CD4-positive, alpha-beta T cell (primary cell): ENCODE measurements at regions not wholly inside any gene's neighbourhood (a gene's known extent, or its start where the extent isn't known, plus 50 kb on each side); places are given as distances from the start of the nearest gene placed in this dataset.

Experiments used
- ATAC-seq: fragments of 200-7000 bp; cut with Tn5 transposase; one replicate; pipeline ENCODE4 v1.10.0; 2022; ENCODE audit warnings: mild to moderate bottlenecking; ENCODE audit not compliant: poor library complexity
- CTCF ChIA-PET: fragments of 350-600 bp; sonication (Branson Sonifier 250); formaldehyde crosslinking; loops from one replicate; lab custom pipeline; 2021; ENCODE audit warnings: antibody characterized with exemption, inconsistent platforms; lab: Charles Lee
- POLR2A ChIA-PET: fragments of 350-600 bp; sonication (Branson Sonifier 250); formaldehyde crosslinking; loops from one replicate; lab custom pipeline; 2021; ENCODE audit warnings: antibody characterized with exemption, inconsistent platforms; lab: Charles Lee
- DNase-seq, 14 experiments: peaks; one replicate each; pipeline ENCODE4 v3.0.0-alpha.2; 2013 to 2020; ENCODE audit warnings: mixed read lengths in 2 of 14
- H3K27ac ChIP-seq, 2 donors: one replicate each; pipeline versions ENCODE4 v1.5.1 to v1.7.0; 2013; ENCODE audit warnings: low read length in 2 of 2, low read depth in 1 of 2, mild to moderate bottlenecking in 1 of 2
- H3K27me3 ChIP-seq, 2 experiments: 1 replicate in 1 of 2; 2 replicates in 1 of 2; pipeline versions ENCODE4 v1.6.1 to v1.7.0; 2013; ENCODE audit warnings: low read length in 2 of 2, control low read depth in 1 of 2, mild to moderate bottlenecking in 1 of 2, moderate library complexity in 1 of 2; ENCODE audit not compliant: insufficient read depth in 2 of 2, control insufficient read depth in 1 of 2
- H3K36me3 ChIP-seq: one replicate; pipeline ENCODE4 v1.6.1; 2013; ENCODE audit warnings: low read length, control low read depth; ENCODE audit not compliant: insufficient read depth
- H3K4me1 ChIP-seq: one replicate; pipeline ENCODE4 v1.6.1; 2013; ENCODE audit warnings: low read length, control low read depth; ENCODE audit not compliant: insufficient read depth
- H3K4me3 ChIP-seq: one replicate; pipeline ENCODE4 v1.5.1; 2013; ENCODE audit warnings: mild to moderate bottlenecking, low read length, moderate library complexity
- H3K9me3 ChIP-seq, 2 experiments: 1 replicate in 1 of 2; 2 replicates in 1 of 2; pipeline versions ENCODE4 v1.6.1 to v1.7.0; 2013; ENCODE audit warnings: low read length in 2 of 2, mild to moderate bottlenecking in 2 of 2, control low read depth in 1 of 2, moderate library complexity in 1 of 2; ENCODE audit not compliant: control insufficient read depth in 1 of 2, insufficient read depth in 1 of 2
- H3K27ac Mint-ChIP-seq: one replicate; pipeline ENCODE4 v1.8.0; 2020; ENCODE audit warnings: mixed read lengths
- H3K27me3 Mint-ChIP-seq: one replicate; pipeline ENCODE4 v1.8.0; 2021; ENCODE audit warnings: mixed read lengths
- H3K36me3 Mint-ChIP-seq: one replicate; pipeline ENCODE4 v1.8.0; 2021; ENCODE audit warnings: low read depth, mixed read lengths
- H3K4me1 Mint-ChIP-seq: one replicate; pipeline ENCODE4 v1.8.0; 2021; ENCODE audit warnings: low read depth, mixed read lengths
- H3K4me3 Mint-ChIP-seq: one replicate; pipeline ENCODE4 v1.8.0; 2020; ENCODE audit warnings: mild to moderate bottlenecking, mixed read lengths
- H3K9me3 Mint-ChIP-seq: one replicate; pipeline ENCODE4 v1.8.0; 2020; ENCODE audit warnings: mixed read lengths
- intact Hi-C, 2 experiments: fragments of 100-400 bp; cut with DNase I in 1 of 2; cut with micrococcal nuclease in 1 of 2; formaldehyde crosslinking; loops; one replicate each; pipeline versions ENCODE4 v1.15.1 to v1.9.0; 2023 to 2025; cut with DNase I, micrococcal nuclease
- TF ChIP-seq, protein P1 (sequence below): fragments of 200-600 bp; IDR thresholded peaks from one replicate; pipeline ENCODE4 v1.8.0; 2022; ENCODE audit warnings: antibody characterized with exemption, mild to moderate bottlenecking

- H3K27ac ChIP-seq = no peak overlapping the region
- ATAC-seq (no peak), DNase-seq (no peak)
- intact Hi-C loops = loop anchor here in 1 of 2 experiments (2.0 kb wide), 1 partner anchor 13 kb away; no protein-coding TSS in a partner anchor
- no peaks in the 10 kb centered on the region for H3K27me3 Mint-ChIP-seq
- no peak overlapping the region for H3K4me3 Mint-ChIP-seq
- H3K36me3 Mint-ChIP-seq = no peaks in the 10 kb centered on the region
- no peak overlapping the region for H3K4me3 ChIP-seq
- POLR2A ChIA-PET = no interaction called here
- CTCF ChIA-PET = no interaction called here
- no peaks in the 10 kb centered on the region for H3K9me3 Mint-ChIP-seq
- TF ChIP-seq, protein P1, sequence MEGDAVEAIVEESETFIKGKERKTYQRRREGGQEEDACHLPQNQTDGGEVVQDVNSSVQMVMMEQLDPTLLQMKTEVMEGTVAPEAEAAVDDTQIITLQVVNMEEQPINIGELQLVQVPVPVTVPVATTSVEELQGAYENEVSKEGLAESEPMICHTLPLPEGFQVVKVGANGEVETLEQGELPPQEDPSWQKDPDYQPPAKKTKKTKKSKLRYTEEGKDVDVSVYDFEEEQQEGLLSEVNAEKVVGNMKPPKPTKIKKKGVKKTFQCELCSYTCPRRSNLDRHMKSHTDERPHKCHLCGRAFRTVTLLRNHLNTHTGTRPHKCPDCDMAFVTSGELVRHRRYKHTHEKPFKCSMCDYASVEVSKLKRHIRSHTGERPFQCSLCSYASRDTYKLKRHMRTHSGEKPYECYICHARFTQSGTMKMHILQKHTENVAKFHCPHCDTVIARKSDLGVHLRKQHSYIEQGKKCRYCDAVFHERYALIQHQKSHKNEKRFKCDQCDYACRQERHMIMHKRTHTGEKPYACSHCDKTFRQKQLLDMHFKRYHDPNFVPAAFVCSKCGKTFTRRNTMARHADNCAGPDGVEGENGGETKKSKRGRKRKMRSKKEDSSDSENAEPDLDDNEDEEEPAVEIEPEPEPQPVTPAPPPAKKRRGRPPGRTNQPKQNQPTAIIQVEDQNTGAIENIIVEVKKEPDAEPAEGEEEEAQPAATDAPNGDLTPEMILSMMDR = no peak
- peaks cover 11% of the 10 kb centered on the region for H3K4me1 Mint-ChIP-seq
- H3K27ac Mint-ChIP-seq = no peak overlapping the region
- H3K36me3 ChIP-seq = no peaks in the 10 kb centered on the region
- H3K4me1 ChIP-seq = peaks cover 2% of the 10 kb centered on the region
- H3K9me3 ChIP-seq = no peaks in the 10 kb centered on the region
- no peaks in the 10 kb centered on the region for H3K27me3 ChIP-seq
Measured at GRCh38 chr3:106190296-106190695, 321.5 kb upstream of the CBLB start.

DNA sequence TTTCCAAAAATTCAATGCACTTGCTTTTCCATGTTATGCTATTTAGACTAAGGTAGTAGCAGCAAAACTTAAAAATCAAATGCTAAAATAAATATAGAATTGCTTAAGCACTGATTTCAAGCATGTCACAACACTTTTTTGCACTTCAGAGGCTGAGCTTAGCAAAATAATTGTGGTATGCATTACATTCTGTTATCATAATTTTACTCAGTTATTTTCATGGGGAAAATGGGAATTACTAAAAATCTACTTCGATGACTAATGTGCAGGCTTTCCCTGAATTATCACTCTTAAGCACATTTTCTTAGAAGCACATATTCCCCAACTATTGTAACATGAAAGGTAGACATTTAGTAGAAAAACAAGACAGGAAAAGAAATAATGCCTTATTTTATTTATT is 322.4 kb upstream of the CBLB start:
- no peaks in the 10 kb centered on the region for H3K27me3 Mint-ChIP-seq
- TF ChIP-seq, protein P1 = no peak
- POLR2A ChIA-PET = no interaction called here
- CTCF ChIA-PET = no interaction called here
- H3K27ac ChIP-seq = no peak overlapping the region
- no peaks in the 10 kb centered on the region for H3K36me3 Mint-ChIP-seq
- H3K4me3 ChIP-seq = no peak overlapping the region
- H3K27ac Mint-ChIP-seq = no peak overlapping the region
- no peaks in the 10 kb centered on the region for H3K27me3 ChIP-seq
- intact Hi-C loops = loop anchor here in 1 of 2 experiments (2.0 kb wide), 1 partner anchor 14 kb away; no protein-coding TSS in a partner anchor
- H3K4me1 ChIP-seq = no peaks in the 10 kb centered on the region
- no peak overlapping the region for H3K4me3 Mint-ChIP-seq
- H3K9me3 ChIP-seq = no peaks in the 10 kb centered on the region
- no peak for ATAC-seq
- H3K9me3 Mint-ChIP-seq = no peaks in the 10 kb centered on the region
- peaks cover 5% of the 10 kb centered on the region for H3K4me1 Mint-ChIP-seq
- H3K36me3 ChIP-seq = no peaks in the 10 kb centered on the region
- no peak for DNase-seq

DNA sequence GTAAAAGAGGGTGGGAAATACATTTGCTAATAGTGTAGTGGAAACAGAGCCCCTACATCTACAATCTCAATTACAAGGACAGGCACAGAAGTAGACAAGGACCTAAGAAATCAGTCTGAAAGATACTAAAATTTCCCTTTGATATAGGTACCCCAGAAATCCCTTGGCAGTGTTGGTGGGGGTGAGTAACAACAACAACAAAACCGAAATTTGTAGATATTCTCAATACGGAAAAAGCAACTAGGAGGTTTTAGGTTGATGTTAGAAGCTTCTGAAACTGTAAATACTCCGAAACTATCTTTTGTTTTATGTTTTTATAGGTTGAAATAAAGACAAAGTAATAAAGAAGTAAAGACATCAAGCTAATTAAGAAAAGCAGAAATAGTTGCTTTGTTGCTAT is 323.1 kb upstream of the CBLB start:
- Histone ChIP-seq H3K36me3 (no peaks in the 10 kb centered on the region), H3K9me3 (no peaks in the 10 kb centered on the region), H3K27ac (no peak overlapping the region), H3K27me3 (no peaks in the 10 kb centered on the region), H3K4me1 (no peaks in the 10 kb centered on the region), H3K4me3 (no peak overlapping the region)
- Mint-ChIP-seq H3K36me3 (no peaks in the 10 kb centered on the region), H3K9me3 (peaks cover 3% of the 10 kb centered on the region), H3K4me3 (no peak overlapping the region), H3K4me1 (peaks cover 5% of the 10 kb centered on the region), H3K27ac (no peak overlapping the region), H3K27me3 (no peaks in the 10 kb centered on the region)
- TF ChIP-seq, protein P1 = no peak
- DNase-seq (no peak), ATAC-seq (no peak)
- intact Hi-C loops = loop anchor here in 1 of 2 experiments (2.0 kb wide), 1 partner anchor 15 kb away; no protein-coding TSS in a partner anchor
- POLR2A ChIA-PET = no interaction called here
- CTCF ChIA-PET = no interaction called here
